Thyroid gland (tissue), 4 donors: ENCODE measurements at regions not wholly inside any gene's neighbourhood (a gene's known extent, or its start where the extent isn't known, plus 50 kb on each side); places are given as distances from the start of the nearest gene placed in this dataset.

Experiments
- CTCF ChIP-seq, 6 experiments: fragments of 200-600 bp in 3 of 6; fragments of 450-650 bp in 3 of 6; sonication (generic) in 3 of 6; IDR thresholded peaks; one replicate each; pipeline ENCODE4 v1.5.1; 2016 to 2019; ENCODE audit warnings: antibody characterized with exemption in 6 of 6, mild to moderate bottlenecking in 2 of 6, inconsistent platforms in 1 of 6, moderate library complexity in 1 of 6
- POLR2A ChIP-seq, 2 donors: fragments of 450-650 bp; IDR thresholded peaks; one replicate each; pipeline ENCODE4 v1.6.1; 2017; ENCODE audit warnings: antibody characterized with exemption in 2 of 2, mild to moderate bottlenecking in 2 of 2, moderate library complexity in 1 of 2

DNA sequence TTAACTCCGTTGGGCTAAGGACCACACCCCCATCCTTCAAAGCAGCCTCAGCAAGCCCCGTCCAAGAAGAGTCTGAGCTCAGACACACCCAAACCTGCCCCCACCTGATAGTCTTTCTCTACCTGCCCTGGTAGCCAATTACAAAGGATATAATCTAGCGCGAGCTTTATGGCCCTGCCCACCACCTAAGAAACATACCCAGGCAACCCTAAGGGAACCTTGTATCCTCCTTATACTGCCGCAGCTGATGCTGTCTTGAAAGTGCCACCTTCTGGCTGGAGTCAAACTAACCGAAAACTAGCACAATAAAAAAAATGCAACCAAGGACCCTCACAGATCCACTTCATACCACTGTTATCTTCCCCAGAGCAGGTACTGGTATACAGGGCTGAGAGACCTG lies 628.3 kb upstream of the REG3G start:
- no peak for TF ChIP-seq CTCF (IDR thresholded peaks at IDR 0.05)
- no peak for TF ChIP-seq POLR2A (IDR thresholded peaks at IDR 0.05)
